ENCODE measurements at regions not wholly inside any gene's neighbourhood (a gene's known extent, or its start where the extent isn't known, plus 50 kb on each side); places are given as distances from the start of the nearest gene placed in this dataset.

DNA sequence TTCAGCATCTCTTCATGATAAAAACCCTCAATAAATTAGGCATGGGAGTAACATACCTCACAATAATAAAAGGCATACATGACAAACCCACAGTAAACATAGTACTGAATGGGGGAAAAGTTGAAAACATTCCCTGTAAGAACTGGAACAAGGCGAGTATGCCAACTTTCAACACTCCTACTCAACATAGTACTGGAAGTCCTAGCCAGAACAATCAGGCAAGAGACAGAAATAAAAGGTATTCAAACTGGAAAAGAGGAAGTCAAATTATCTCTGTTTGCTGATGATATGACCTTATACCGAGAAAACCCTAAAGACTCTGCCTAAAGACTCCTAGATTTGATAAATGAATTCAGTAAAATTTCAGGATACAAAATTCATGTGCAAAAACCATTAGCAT is 167.6 kb downstream of the TMEM38B start:
- Histone ChIP-seq H3K9ac (replicated peaks; ENCODE audit: extremely low read depth, insufficient read depth, low read length) (no peak overlapping the region), H3K9me3 (replicated peaks; ENCODE audit: control insufficient read depth, insufficient read depth, low read length) (no peaks in the 10 kb centered on the region), H2AFZ (ENCODE audit: low read depth, low read length) (no peak overlapping the region), H3K9me1 (replicated peaks; ENCODE audit: control insufficient read depth, extremely low read depth, insufficient read depth, low read length) (no peaks in the 10 kb centered on the region), H3K27ac (ENCODE audit: insufficient read depth, low read depth, low read length) (no peak overlapping the region), H3K4me3 (replicated peaks in 1 of 3; ENCODE audit: insufficient read depth in 1 of 3, low read depth in 1 of 3, low read length in 3 of 3) (no peak overlapping the region), H3K4me1 (ENCODE audit: control insufficient read depth, extremely low read depth, insufficient read depth, low read length) (no peaks in the 10 kb centered on the region), H3K79me2 (ENCODE audit: control insufficient read depth, insufficient read depth, low read length) (no peaks in the 10 kb centered on the region), H3K4me2 (ENCODE audit: insufficient read depth, low read length) (no peak overlapping the region), H4K20me1 (replicated peaks; ENCODE audit: control insufficient read depth, extremely low read depth, insufficient read depth, low read length) (no peaks in the 10 kb centered on the region), H3K27me3 (ENCODE audit: control insufficient read depth in 2 of 2, insufficient read depth in 2 of 2, low read length in 2 of 2) (no peaks in the 10 kb centered on the region), H3K36me3 (ENCODE audit: control insufficient read depth in 2 of 2, extremely low read depth in 1 of 2, insufficient read depth in 2 of 2, low read length in 2 of 2) (no peaks in the 10 kb centered on the region)
- dilution Hi-C loops (cut with MboI; ENCODE audit: extremely low pct_ligation_motif_present, low sequenced_read_pairs) (no loop called here), intact Hi-C loops (cut with micrococcal nuclease) (no loop called here)
- ChIA-PET POLR2A (no interaction called here), CTCF (interaction anchor here (2.0 kb wide), 1 partner anchor 20 kb away, joined by 6 read pairs; no protein-coding TSS in a partner anchor)
- TF ChIP-seq MYC (IDR thresholded peaks at IDR 0.05; ENCODE audit: low read depth, low read length): no peak
- no peak for TF ChIP-seq POLR2A (IDR thresholded peaks at IDR 0.05; ENCODE audit: low read depth, low read length)
- TF ChIP-seq CTCF (IDR thresholded peaks at IDR 0.05; ENCODE audit: extremely low read depth in 1 of 2, insufficient read depth in 1 of 2, low read depth in 1 of 2, low read length in 2 of 2): no peak
- no peak for TF ChIP-seq JUN (IDR thresholded peaks at IDR 0.05; ENCODE audit: borderline replicate concordance, insufficient read depth, insufficient read length, low read depth)
- no peak for TF ChIP-seq FOS (IDR thresholded peaks at IDR 0.05; ENCODE audit: borderline replicate concordance, insufficient read depth, low read length)
- TF ChIP-seq GATA2 (IDR thresholded peaks at IDR 0.05; ENCODE audit: insufficient read depth, insufficient read length, low read depth, low read length): no peak
- no peak for TF ChIP-seq POLR2AphosphoS5 (IDR thresholded peaks at IDR 0.05; ENCODE audit: insufficient read depth, low read depth, low read length)
- TF ChIP-seq, protein P1, sequence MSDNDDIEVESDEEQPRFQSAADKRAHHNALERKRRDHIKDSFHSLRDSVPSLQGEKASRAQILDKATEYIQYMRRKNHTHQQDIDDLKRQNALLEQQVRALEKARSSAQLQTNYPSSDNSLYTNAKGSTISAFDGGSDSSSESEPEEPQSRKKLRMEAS (IDR thresholded peaks at IDR 0.05; ENCODE audit: insufficient read depth, insufficient read length): no peak
- no peak for TF ChIP-seq EZH2 (IDR thresholded peaks at IDR 0.05; ENCODE audit: borderline replicate concordance, low read depth, low read length, severe bottlenecking)
- BruUV-seq (replicated peaks): no TSS peak
- no peak for FAIRE-seq
- no peak for DNase-seq (ENCODE audit: low read depth, low spot score)
